Upper lobe of left lung (tissue), 4 donors: ENCODE measurements at regions not wholly inside any gene's neighbourhood (a gene's known extent, or its start where the extent isn't known, plus 50 kb on each side); places are given as distances from the start of the nearest gene placed in this dataset.

Experiments
- small RNA-seq, 4 donors: library from RNA; depleted of rRNA; stranded (forward); fragments of <200 nt; gene quantifications; one replicate each; pipeline ENCODE3, GENCODE V24; 2016

Small RNA genes in the stretch of these regions (small RNA-seq; reads per million reads assigned to genes)
- gene MTND3P1: 0 reads per million in 4 donors
- 0 reads per million in 4 donors for gene RF00049
